C4-2B (cell line): ENCODE measurements at regions not wholly inside any gene's neighbourhood (a gene's known extent, or its start where the extent isn't known, plus 50 kb on each side); places are given as distances from the start of the nearest gene placed in this dataset.

Source experiments
- ZFX ChIP-seq: fragments of 450-650 bp; IDR thresholded peaks from 2 replicates; pipeline ENCODE4 v1.6.1; 2017
- TF ChIP-seq, protein P1 (sequence below): fragments of 450-650 bp; conservative IDR thresholded peaks from 2 replicates; pipeline ENCODE4 v1.5.1; 2017; ENCODE audit warnings: mild to moderate bottlenecking

DNA sequence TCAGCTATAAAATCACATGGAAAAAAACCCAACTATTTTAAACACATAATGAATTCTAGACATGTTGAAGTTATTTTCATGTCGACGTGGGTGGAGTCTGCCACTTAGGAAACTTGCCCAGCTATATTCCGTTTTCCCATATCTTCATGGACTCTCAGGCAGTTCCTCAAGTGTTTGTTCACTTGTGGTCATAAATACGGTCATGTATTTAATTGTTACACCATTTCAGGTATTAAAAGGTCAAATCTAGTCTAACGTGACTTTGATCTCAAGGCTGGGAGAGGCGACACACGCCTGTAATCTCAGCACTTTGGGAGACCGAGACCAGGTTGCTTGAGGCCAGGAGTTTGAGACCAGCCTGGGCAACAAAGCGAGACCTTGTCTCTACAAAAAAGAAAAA lies 346.9 kb downstream of the PBX1 start:
- TF ChIP-seq, protein P1, sequence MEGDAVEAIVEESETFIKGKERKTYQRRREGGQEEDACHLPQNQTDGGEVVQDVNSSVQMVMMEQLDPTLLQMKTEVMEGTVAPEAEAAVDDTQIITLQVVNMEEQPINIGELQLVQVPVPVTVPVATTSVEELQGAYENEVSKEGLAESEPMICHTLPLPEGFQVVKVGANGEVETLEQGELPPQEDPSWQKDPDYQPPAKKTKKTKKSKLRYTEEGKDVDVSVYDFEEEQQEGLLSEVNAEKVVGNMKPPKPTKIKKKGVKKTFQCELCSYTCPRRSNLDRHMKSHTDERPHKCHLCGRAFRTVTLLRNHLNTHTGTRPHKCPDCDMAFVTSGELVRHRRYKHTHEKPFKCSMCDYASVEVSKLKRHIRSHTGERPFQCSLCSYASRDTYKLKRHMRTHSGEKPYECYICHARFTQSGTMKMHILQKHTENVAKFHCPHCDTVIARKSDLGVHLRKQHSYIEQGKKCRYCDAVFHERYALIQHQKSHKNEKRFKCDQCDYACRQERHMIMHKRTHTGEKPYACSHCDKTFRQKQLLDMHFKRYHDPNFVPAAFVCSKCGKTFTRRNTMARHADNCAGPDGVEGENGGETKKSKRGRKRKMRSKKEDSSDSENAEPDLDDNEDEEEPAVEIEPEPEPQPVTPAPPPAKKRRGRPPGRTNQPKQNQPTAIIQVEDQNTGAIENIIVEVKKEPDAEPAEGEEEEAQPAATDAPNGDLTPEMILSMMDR = no peak
- TF ChIP-seq ZFX = no peak
